Panc1 (cell line): ENCODE measurements at regions not wholly inside any gene's neighbourhood (a gene's known extent, or its start where the extent isn't known, plus 50 kb on each side); places are given as distances from the start of the nearest gene placed in this dataset.
"Not testable (repeated sequence)": the region's sequence is repeated elsewhere in the genome, so short reads cannot be mapped to it uniquely, and the experiment has no call there.

Experiments
- CTCF ChIP-seq: fragments of 450-650 bp; IDR thresholded peaks from 2 replicates; pipeline ENCODE4 v1.5.1; 2017; ENCODE audit warnings: mild to moderate bottlenecking
- POLR2AphosphoS5 ChIP-seq: IDR thresholded peaks from 2 replicates; pipeline ENCODE4 v1.6.1; 2012; ENCODE audit warnings: mild to moderate bottlenecking, low read depth, low read length, moderate library complexity
- REST ChIP-seq, 2 experiments: IDR thresholded peaks; 2 replicates each; pipeline ENCODE4 v1.6.1; 2011 to 2012; ENCODE audit warnings: low read depth in 2 of 2, control low read depth in 1 of 2, low read length in 1 of 2, mild to moderate bottlenecking in 1 of 2, moderate library complexity in 1 of 2; ENCODE audit not compliant: insufficient read depth in 1 of 2
- SIN3A ChIP-seq: IDR thresholded peaks from 2 replicates; pipeline ENCODE4 v1.6.1; 2012; ENCODE audit warnings: low read depth, mild to moderate bottlenecking, low read length, moderate library complexity, borderline replicate concordance; ENCODE audit not compliant: insufficient read depth

- TF ChIP-seq REST (IDR thresholded peaks at IDR 0.05; ENCODE audit: insufficient read depth in 1 of 2, low read depth in 2 of 2, low read length in 1 of 2); CTCF; SIN3A; POLR2AphosphoS5: not testable (repeated sequence)
These were observed 138.1 kb upstream of the C1QTNF3 start for GRCh38 chr5:34180940-34181614.
